NCI-H1048 (cell line): ENCODE measurements at regions not wholly inside any gene's neighbourhood (a gene's known extent, or its start where the extent isn't known, plus 50 kb on each side); places are given as distances from the start of the nearest gene placed in this dataset.

Experiments used
- DNase-seq: peaks from one replicate; lab custom pipeline; 2025; lab: John Stamatoyannopoulos, UW

DNA sequence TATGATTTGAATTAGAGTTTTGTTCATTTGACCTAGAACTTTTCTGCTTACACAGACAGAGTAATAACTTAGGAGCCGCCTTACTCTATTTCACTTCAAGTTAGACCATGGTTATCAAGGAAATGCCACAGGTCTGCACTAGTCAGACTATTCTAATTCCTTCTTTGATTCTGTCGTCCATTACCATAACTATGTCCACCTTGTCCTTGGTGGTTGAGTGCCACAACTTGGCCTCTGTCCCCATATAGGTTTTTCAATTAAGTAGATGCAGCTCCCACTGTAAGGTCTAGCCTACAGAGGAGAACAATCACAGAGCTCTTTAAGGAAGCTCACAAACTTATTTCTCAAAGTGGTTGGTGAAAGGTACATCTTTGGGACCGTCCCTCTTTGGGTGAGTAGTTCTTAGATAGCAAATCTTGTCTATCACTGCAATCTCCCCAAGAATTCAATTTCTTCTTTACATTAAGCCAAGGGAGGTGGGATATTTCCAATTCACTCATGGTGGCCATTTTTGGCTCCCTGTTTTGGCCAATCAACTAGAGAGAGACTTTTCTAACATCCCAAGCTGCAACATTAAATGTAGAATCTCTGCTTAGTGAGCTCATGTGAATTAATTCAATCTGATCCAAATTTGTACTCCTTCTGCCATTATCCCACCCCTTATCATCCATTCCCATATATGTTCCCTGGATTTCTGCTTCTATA lies 434.6 kb downstream of the ADAMTS20 start:
- DNase-seq: no peak

DNA sequence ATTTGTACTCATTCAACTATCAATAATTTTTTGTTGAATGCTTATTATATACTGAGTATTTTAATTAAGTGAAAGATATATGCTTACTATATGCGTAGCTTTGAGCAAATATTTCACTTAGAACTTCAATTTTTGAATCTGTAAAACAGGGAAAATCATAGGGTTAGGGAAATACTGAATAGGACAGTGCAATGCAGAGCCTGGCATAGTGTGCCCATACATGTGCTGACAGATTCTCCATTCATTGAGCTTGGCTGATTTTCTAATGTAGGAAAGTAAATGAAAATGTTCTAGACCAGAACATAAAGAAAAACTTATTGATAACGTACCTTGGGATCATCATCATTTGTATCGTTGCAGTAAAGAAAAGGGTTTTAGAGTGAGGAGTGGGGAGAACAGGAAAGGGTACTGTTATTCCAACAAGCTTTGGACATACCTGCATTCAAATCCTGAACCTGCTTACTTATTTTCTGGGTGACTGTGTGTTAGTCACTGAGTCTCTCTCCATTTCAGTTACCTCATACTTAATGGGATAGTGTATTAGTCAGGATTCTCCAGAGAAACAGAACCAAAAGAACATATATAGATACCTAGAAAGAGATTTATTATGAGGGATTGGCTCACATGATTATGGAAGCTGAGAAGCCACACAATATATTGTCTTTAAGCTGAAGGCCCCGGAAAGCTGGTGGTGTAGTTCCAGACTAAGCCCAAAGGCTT lies 436.4 kb downstream of the ADAMTS20 start:
- DNase-seq: no peak

DNA sequence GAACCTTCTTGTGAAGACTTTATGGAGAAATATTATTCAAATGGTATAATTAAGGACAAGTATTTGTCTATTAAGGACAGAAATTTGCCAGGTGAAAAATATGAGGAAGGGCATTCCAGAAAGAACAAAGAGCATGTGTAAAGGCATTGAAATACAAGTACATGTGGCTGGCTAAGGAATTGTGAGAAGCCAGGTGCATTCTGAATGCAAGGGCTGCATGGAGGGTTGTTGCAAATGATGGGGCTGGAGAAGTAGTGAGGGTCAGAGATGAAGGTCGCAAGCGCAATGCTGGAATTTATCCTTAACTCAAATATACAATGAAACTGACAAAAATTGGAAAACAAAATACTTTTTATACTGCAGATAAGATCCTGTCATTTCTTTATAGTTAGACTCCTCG lies 437.7 kb downstream of the ADAMTS20 start:
- DNase-seq: no peak

DNA sequence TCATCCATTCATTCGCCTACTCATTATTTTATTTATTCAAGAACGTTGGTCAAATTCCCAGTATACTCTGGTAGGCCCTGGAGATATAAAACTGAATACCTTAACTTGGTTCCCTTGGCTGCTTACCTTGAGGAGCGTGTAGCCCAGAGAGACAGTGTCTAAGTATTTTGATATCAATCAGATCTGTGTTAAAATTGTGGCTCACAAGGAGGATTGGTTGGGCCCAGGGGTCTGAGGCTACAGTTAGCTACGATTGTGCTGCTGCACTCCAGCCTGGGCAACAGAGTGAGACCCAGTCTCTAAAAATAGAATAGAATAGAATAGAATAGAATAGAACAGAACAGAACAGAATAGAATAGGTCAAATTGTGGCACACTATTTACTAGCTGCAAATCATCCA lies 438.4 kb downstream of the ADAMTS20 start:
- DNase-seq: no peak

DNA sequence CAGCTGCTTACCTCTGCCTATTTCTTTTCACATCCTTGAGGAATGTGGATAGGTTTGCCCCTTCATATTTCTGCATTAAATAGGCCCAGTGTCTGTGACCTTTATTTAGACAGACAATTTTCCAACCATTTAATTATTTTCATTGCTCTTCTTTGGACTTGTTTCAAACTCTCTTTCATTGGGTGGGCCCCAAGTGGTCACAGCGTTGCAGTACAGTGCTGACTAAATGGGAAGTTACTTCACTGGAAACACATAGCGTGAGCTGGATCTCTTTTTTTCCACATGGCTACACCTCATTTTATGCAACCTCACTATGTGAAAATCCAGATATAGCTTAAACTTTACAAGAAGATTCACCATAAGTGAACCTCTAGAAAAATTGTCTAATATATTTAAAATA lies 438.9 kb downstream of the ADAMTS20 start:
- no peak for DNase-seq

DNA sequence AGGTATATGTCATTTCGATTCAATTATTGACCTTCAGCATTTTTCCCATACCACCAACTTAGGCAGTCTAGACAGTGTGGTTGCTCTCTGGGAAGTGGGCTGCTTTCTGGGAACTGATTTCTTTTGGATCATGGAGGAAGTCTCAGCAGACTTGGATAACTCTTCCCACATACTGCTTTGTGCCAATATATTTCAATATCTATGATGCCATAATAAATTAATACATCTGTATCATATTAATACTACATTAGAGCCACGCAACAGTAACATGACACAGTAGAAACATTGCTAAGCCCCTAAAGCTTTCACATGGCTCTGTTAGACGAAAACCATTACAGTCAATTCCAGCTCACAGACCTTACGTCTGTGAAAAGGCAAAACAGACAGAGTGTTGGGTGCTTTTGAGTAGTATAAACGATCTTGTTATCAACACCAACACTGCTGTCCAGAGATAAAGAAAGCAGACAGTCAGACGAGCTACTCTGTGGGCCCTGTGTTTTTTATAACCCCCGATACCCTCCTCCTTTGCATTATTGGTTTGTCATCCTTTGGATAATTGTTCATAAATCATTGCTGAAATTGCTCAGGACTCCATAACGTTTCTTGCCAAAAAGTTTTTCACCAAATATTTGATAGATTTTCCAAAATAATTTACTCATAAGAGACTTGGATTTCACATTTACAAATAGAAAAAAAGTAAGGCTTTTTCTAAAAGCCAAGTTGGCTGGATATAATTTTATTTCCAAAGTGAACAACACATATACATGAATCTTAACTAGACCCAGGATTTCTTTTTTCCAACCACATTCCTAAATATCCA lies 439.7 kb downstream of the ADAMTS20 start:
- DNase-seq: no peak

DNA sequence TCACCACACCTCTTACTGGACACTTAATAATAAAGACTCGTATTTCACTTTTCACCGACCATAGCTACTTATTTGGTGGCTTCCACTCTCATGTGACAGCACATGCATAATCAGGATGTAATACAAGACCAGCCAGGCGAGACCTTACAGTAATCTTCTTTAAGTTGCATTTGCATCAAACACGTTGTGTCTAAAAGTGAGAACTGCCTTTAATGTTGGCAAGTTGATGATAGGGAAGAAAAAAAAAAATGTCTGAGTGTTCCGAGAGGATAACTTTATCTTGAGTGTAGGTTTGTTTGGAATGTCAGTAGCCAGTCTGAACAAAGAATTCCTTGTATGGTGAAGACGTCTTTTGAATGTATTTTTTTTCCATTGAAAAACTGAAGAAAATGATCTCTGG lies 440.4 kb downstream of the ADAMTS20 start:
- no peak for DNase-seq

DNA sequence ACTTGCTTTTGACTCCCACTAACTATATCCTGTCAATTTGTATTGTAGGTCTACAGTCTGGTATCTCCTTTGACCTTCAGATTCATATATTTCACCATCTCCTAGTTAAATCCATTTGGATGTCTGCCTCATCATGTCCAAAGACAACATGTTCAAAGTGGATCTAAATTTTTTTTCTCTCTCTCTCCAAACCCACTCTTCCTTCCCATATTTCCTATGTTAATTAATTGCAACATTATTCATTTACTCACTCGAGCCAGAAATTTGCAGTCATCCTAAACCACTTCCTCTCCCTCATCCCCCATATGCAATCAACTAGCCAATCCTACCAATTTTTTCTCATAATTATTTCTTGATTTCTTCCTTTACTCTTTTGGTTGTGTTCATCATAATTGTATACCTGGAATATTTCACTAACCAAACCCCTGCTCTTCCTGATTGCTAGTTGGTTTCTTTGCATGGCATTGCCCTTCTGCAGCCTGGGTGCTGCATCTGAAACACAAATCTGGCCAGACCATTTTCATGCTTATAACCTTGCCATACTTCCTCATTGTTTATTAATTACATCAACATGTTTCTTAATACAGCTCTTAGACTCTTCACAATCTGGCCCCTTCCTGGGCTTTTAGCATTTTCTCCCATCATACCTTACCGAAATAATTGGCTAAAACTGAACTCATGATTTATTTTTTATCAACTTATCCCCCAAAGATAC lies 442.2 kb downstream of the ADAMTS20 start:
- no peak for DNase-seq

DNA sequence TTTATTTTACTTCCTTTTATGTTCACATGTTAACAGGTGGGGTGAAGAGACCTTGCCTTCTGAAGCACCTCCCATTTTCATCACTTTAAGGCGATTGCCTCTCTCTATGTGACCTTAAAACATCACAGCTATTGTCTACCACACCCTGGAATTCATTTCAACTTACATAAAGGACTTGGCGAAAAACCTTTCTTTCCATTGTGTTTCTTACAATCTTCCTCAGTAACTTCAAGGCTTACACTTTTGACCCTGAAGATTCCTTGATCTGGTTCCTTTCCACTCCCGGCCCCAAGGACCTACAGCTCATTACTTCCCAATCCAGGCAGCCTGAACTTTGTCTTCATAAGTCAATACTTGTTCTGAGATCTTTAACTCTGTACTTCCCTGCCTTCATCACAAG lies 443.3 kb downstream of the ADAMTS20 start:
- DNase-seq: no peak

DNA sequence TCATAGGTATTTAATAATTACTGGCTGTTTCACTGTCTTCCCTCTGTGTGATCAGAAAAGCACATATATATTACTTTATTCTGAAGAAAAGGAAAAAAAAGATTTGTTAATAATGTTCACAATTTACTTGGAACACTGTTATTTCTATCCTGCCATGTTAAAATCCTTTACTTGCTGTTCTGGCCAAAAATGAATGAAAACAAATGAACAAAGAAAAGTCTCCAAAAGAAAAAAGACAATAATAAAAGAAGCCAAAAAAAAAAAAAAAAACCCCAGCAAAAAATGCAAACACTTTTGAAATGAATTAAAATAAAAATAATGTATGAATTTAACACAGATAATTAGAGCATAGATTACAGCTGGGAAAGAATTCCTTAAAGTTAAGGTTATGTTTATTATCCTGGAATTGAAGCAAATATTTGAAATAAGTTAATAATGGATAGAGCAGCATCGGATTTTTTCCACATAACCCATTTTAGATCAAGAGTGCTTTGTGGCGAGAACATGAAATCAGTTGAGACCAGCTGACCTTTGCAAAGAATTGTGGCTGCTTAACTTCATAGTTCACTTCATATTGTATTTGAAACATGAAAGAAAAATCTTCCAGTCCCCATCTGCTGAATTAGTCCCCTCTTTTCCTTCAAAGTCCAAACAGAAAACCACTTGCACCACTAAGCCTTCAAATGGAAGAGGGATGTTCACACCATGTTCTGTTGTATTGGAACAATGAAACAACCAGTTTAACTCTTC lies 444.8 kb downstream of the ADAMTS20 start:
- no peak for DNase-seq

DNA sequence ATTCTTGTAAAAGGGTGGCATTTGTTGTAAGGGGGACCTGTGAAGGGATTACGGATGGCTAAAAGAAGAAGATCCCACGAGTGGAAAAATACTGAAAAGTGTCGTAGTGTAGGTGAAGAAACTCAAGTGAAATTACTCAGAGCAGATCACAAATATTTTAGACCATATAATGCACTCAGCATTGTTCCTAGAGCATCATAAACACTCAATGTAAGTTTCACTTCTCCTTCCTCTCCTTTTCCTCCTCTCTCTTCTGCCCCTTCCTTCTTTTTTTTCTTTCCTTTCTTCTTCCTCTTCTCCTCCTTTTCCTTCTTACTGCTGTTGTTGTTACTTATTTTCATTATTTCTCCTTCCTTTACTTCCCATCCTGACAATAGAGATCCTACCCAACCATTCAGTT lies 445.6 kb downstream of the ADAMTS20 start:
- no peak for DNase-seq

DNA sequence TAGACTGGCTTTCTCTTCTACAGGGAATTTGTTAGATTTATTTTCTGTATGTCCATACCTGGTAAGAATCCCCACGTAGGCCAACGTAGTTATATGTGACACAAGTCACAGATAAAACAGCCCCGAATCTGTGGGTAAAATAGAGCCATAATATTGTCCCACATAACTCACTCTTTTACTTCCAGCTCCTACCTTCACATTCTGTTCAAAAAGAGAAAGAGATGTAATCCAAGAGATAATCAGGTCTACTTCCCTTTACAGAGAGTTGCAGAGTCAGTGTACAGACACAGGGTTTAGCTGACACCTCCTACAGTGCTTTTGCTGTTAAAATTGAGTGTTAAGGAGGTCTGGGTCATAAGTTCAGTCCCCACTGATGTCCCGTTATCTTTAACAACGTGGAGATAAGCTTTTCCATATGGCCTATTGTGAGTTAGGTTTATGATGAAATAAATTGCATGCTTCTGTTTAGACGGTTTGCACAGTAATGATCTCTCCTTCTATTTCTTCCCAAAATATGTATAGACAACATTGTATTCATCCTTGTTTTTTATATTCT lies 446.5 kb downstream of the ADAMTS20 start:
- no peak for DNase-seq

DNA sequence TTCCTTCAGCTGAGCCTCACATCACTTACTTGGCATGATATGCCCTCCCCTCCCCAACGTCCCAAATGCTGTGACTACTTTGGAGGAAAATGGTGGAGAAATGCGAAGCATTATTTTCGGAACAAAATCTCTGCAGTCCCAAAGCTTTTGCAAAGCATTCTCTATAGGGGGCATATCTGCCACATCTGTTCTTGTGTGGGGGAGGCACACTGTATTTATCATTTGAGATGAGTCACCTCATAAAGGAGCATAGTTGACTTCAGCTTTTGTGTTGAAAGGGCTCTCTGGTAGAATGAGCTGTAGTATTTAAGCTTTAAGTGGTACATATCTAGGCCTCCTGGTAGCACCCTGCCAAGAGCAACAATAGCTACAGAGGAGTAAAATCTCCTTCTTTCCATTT lies 447.5 kb downstream of the ADAMTS20 start:
- DNase-seq: no peak

DNA sequence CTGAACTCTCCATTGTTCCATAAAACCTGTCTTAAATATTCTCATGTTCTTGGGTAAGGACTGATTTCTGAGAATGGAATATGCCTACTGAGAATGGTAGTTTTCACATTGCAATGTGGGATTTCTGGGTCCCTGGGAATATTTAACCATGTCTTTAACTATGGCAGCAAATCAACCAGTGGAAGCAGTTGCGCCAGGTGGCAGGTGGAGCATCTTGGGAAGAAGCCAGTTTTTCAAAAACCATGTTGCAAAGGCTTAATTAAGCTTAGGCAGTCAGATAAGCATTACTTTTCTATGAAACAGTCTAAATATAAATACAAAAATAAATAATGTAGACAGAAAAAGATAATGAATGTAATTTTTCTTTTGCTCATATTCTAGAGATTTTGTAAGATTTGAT lies 448.1 kb downstream of the ADAMTS20 start:
- no peak for DNase-seq

DNA sequence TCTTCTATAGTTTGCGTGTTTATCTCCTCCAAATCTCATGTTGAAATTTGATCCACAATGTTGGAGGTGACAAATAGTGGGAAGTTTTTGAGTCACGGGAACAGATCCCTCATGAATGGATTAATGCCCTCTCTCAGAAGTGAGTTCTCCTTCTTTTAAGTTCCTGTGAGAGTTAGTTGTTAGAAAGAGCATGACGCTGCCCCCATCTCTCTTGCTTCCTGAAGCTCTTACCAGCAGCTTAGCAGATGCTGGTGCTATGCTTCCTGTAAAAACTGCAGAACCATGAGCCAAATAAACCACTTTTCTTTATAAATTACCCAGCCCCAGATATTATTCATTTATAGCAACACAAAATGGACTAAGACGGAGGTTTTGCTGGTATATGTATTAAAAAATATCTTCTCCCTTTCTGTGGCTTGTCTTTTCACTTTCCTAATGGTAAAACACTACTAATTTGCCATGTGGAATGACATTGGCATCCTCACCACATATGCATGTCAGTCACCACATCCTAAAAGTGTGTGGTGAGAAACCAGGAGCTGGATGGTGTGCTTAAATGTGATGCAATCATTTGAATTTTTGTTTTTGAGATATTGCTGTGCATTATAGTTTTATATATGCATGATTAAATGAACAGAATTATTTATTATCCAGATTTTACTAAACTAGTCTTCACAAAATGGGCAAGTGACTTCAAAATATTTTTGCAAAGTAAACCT lies 449.3 kb downstream of the ADAMTS20 start:
- DNase-seq: no peak

DNA sequence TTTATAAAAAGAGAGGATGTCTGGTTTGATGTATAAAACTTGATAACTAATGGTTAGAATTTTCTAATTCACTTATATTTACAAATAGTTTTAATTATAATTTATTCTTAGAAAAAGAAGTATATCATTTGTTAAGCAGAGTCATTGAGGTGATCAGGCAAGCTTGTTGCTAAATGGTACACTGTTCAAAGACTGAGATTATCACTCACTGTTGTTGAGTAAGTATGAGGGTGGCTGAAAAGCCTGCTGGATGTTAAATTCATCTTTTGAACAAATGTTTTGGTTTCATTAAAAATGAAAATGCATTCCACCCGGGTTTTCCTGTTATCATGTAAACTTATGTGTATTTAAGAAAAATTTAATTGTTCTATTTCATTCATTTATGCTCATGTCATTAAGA lies 451.8 kb downstream of the ADAMTS20 start:
- DNase-seq: no peak

DNA sequence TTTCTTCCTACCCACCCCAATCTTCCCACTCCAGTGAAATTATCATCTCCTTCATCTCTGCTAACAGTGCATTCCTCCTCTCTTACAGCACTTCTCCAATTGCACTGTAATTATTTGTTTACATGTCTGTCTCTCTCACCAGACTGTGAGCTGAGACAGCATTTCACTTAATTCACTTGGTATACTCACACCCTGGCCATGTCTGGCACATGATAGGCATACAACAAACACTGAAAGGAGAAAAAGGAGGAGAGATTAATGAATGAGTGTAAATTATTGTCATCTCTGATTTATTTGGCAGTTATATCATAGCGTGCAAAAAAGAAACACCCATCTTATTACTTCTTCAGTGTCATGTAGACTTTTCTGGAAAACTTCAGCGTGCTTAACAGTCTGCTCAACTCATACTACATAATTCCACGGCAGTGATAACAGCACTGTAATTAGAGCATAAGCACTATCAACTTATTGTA lies 452.3 kb downstream of the ADAMTS20 start:
- no peak for DNase-seq

DNA sequence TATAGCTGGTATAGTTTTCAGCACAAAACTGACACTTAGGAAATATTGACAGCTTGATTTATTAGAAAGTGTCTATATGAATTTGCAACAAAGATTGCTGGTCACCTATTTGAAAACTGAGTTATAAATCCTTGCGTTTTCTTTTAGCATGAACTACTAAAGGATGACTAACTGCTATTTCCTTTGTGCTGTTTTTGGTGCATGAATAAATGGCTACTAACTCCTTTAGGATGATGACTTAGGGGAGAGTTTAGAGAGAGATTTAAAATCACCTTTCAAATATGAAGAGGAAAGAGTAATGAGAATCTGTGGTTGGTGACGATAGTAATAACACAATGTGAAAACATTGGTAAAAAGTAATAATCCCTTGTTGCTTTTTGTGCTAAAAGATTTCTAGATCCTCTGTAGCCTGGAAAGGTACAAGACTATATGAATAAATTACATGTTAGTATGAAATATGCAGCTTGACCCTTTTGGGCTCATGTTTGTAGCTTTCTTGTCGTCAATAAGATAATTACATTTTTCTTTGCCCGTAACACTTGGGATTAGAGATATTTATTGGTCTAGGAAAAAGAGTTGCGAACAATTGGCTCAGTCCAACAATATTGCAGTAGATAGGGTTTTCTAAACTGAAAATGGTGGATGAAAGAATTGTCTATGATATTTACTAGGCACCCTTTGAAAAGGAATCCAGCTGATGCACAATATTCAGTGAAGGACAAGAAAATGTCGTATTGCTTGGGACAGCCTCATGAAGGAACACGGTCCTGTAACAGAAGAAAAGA lies 453.0 kb downstream of the ADAMTS20 start:
- no peak for DNase-seq

DNA sequence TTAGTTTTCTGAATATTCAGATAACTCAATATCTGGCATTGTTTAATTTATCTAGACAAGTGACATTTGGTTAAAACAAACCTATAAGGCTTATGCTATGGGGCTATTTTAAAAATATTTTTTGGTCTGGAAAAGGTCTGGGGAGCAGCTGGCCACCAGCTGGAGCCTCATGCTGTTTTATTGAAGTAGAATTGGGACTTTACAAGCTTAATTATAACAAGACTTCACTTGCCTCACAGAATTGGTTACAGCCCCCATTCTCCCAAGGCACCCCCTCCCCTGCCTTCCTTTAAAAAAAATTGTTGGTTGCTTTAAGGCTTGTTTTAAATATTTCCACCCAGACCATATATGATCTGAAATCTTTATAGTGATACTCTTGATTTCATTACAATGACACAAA lies 453.9 kb downstream of the ADAMTS20 start:
- DNase-seq: no peak

DNA sequence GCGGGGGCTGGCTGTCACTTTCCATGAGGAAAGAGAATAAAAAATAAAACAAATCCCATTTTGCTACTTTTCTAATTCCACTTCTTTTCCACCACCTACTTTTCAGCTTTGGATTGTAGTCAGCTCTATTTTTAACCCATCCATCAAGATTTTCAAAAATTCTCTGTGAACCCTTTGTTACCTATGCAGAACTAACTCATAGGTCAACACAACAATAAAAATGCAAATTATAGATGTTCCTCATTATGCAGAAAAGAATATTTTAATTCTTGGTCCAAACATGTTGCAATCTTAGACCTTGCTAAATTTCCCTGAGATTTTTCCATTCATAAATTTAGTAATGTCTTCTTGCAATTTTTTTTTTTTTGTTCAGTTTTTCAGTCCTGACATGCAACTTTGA lies 454.5 kb downstream of the ADAMTS20 start:
- DNase-seq: no peak
